PC-9 (cell line): ENCODE measurements at regions not wholly inside any gene's neighbourhood (a gene's known extent, or its start where the extent isn't known, plus 50 kb on each side); places are given as distances from the start of the nearest gene placed in this dataset.

ENCODE experiments used
- BruUV-seq: library from RNA; stranded (reverse); fragments of 400-500 nt; replicated peaks from 2 replicates; lab custom pipeline; 2021; lab: Mats Ljungman, UMichigan
- CTCF ChIA-PET: fragments of 300-600 bp; sonication (Branson Sonifier 250); formaldehyde crosslinking; loops from one replicate; lab custom pipeline; 2022; ENCODE audit warnings: antibody characterized with exemption; lab: Charles Lee
- POLR2A ChIA-PET: fragments of 300-600 bp; sonication (Branson Sonifier 250); formaldehyde crosslinking; loops from one replicate; lab custom pipeline; 2022; ENCODE audit warnings: antibody characterized with exemption; ENCODE audit not compliant: unreplicated experiment; lab: Charles Lee
- DNase-seq, 2 experiments: peaks; one replicate each; pipeline versions ENCODE4 v3.0.0 to v3.0.0-alpha.2; 2015 to 2022; ENCODE audit warnings: mixed read lengths in 1 of 2
- H2AFZ ChIP-seq: fragments of 200-600 bp; sonication (generic); 2 replicates; pipeline ENCODE4 v1.8.1; 2017; ENCODE audit warnings: antibody characterized with exemption
- H3F3A ChIP-seq: fragments of 200-600 bp; sonication (generic); 2 replicates; pipeline ENCODE4 v1.8.1; 2017; ENCODE audit warnings: antibody characterized with exemption, mild to moderate bottlenecking, low read depth; ENCODE audit not compliant: insufficient read depth
- H3K27ac ChIP-seq: fragments of 200-600 bp; sonication (generic); 2 replicates; pipeline ENCODE4 v1.6.1; 2016; ENCODE audit warnings: mixed run types
- H3K27me3 ChIP-seq: fragments of 200-600 bp; sonication (generic); 2 replicates; pipeline ENCODE4 v1.6.1; 2016; ENCODE audit warnings: low read depth, mixed run types; ENCODE audit not compliant: insufficient read depth
- H3K36me3 ChIP-seq: fragments of 200-600 bp; sonication (generic); 2 replicates; pipeline ENCODE4 v1.6.1; 2016; ENCODE audit warnings: low read depth, mixed run types
- H3K4me1 ChIP-seq: fragments of 200-600 bp; sonication (generic); replicated peaks from 2 replicates; pipeline ENCODE4 v1.6.1; 2016; ENCODE audit warnings: mixed run types; ENCODE audit not compliant: insufficient read depth
- H3K4me2 ChIP-seq: fragments of 200-600 bp; sonication (generic); 2 replicates; pipeline ENCODE4 v1.6.1; 2017; ENCODE audit warnings: mixed run types
- H3K4me3 ChIP-seq: fragments of 200-600 bp; sonication (generic); 2 replicates; pipeline ENCODE4 v1.6.1; 2016; ENCODE audit warnings: mixed run types
- H3K79me2 ChIP-seq: fragments of 200-600 bp; sonication (generic); 2 replicates; pipeline ENCODE4 v1.6.1; 2017; ENCODE audit warnings: low read depth, mixed run types
- H3K9me2 ChIP-seq: fragments of 200-600 bp; sonication (generic); 2 replicates; pipeline ENCODE4 v1.8.1; 2017; ENCODE audit warnings: mild to moderate bottlenecking; ENCODE audit not compliant: insufficient read depth
- H3K9me3 ChIP-seq: fragments of 200-600 bp; sonication (generic); 2 replicates; pipeline ENCODE4 v1.8.1; 2016; ENCODE audit warnings: low read depth; ENCODE audit not compliant: insufficient read depth
- H4K20me1 ChIP-seq: fragments of 200-600 bp; sonication (generic); 2 replicates; pipeline ENCODE4 v1.8.1; 2017; ENCODE audit not compliant: insufficient read depth
- CTCF ChIP-seq: fragments of 200-600 bp; sonication (generic); conservative IDR thresholded peaks from 2 replicates; pipeline ENCODE4 v1.6.1; 2017; ENCODE audit warnings: mixed run types, antibody characterized with exemption, mild to moderate bottlenecking, moderate library complexity
- EZH2 ChIP-seq: fragments of 200-600 bp; sonication (generic); IDR thresholded peaks from 2 replicates; pipeline ENCODE4 v1.8.0; 2017; ENCODE audit warnings: antibody characterized with exemption, low read depth
- intact Hi-C: fragments of 100-400 bp; cut with micrococcal nuclease; formaldehyde crosslinking; loops from one replicate; pipeline ENCODE4 v1.10.0; 2022; ENCODE audit not compliant: unreplicated experiment

GRCh38 chr16:77590707-77591106, 131.6 kb upstream of the NUDT7 start:
- Histone ChIP-seq H3K4me2 (no peak overlapping the region), H3K27me3 (peaks cover 6% of the 10 kb centered on the region; the same call in 1 of the 2 replicates), H3K9me3 (no peaks in the 10 kb centered on the region), H3K9me2 (no peaks in the 10 kb centered on the region), H3K4me1 (no peaks in the 10 kb centered on the region), H3K79me2 (no peaks in the 10 kb centered on the region), H4K20me1 (no peaks in the 10 kb centered on the region), H2AFZ (no peak overlapping the region), H3K4me3 (no peak overlapping the region), H3F3A (no peaks in the 10 kb centered on the region), H3K27ac (no peak overlapping the region), H3K36me3 (no peaks in the 10 kb centered on the region)
- ChIA-PET CTCF (no interaction called here), POLR2A (no interaction called here)
- no TSS peak for BruUV-seq
- DNase-seq = no peak
- TF ChIP-seq EZH2 (no peak), CTCF (no peak)
- intact Hi-C loops = no loop called here

- Histone ChIP-seq H3K27me3 (peaks cover 6% of the 10 kb centered on the region; the same call in 1 of the 2 replicates), H3F3A (no peaks in the 10 kb centered on the region), H3K79me2 (no peaks in the 10 kb centered on the region), H3K9me3 (no peaks in the 10 kb centered on the region), H3K27ac (no peak overlapping the region), H3K4me2 (no peak overlapping the region), H2AFZ (no peak overlapping the region), H3K9me2 (no peaks in the 10 kb centered on the region), H3K4me1 (no peaks in the 10 kb centered on the region), H3K4me3 (no peak overlapping the region), H4K20me1 (no peaks in the 10 kb centered on the region), H3K36me3 (no peaks in the 10 kb centered on the region)
- CTCF ChIA-PET = no interaction called here
- TF ChIP-seq EZH2 (no peak), CTCF (no peak)
- BruUV-seq = no TSS peak
- POLR2A ChIA-PET = no interaction called here
- DNase-seq = no peak
- intact Hi-C loops = no loop called here
These were observed 131.0 kb upstream of the NUDT7 start for GRCh38 chr16:77591347-77591746.

- H3K79me2 ChIP-seq = no peaks in the 10 kb centered on the region
- H3K9me3 ChIP-seq = no peaks in the 10 kb centered on the region
- no peaks in the 10 kb centered on the region for H3K4me1 ChIP-seq
- no peak for DNase-seq
- no peak overlapping the region for H3K4me3 ChIP-seq
- no peaks in the 10 kb centered on the region for H3F3A ChIP-seq
- no peak overlapping the region for H2AFZ ChIP-seq
- H3K27ac ChIP-seq = no peak overlapping the region
- H4K20me1 ChIP-seq = no peaks in the 10 kb centered on the region
- intact Hi-C loops = no loop called here
- no peaks in the 10 kb centered on the region for H3K9me2 ChIP-seq
- no peak for TF ChIP-seq CTCF
- TF ChIP-seq EZH2 = no peak
- CTCF ChIA-PET = no interaction called here
- no peaks in the 10 kb centered on the region for H3K36me3 ChIP-seq
- H3K4me2 ChIP-seq = no peak overlapping the region
- BruUV-seq = no TSS peak
- POLR2A ChIA-PET = no interaction called here
- peaks cover 6% of the 10 kb centered on the region; the same call in 1 of the 2 replicates for H3K27me3 ChIP-seq
These were observed 130.3 kb upstream of the NUDT7 start for GRCh38 chr16:77592021-77592420.
